ENCODE measurements at regions not wholly inside any gene's neighbourhood (a gene's known extent, or its start where the extent isn't known, plus 50 kb on each side); places are given as distances from the start of the nearest gene placed in this dataset.

GRCh38 chr18:34159691-34160185 is 65.0 kb downstream of the NOL4 start:
- ChIA-PET POLR2A (ENCODE audit: low non-redundant PET) (no interaction called here), CTCF (no interaction called here)
- TF ChIP-seq, protein P1, sequence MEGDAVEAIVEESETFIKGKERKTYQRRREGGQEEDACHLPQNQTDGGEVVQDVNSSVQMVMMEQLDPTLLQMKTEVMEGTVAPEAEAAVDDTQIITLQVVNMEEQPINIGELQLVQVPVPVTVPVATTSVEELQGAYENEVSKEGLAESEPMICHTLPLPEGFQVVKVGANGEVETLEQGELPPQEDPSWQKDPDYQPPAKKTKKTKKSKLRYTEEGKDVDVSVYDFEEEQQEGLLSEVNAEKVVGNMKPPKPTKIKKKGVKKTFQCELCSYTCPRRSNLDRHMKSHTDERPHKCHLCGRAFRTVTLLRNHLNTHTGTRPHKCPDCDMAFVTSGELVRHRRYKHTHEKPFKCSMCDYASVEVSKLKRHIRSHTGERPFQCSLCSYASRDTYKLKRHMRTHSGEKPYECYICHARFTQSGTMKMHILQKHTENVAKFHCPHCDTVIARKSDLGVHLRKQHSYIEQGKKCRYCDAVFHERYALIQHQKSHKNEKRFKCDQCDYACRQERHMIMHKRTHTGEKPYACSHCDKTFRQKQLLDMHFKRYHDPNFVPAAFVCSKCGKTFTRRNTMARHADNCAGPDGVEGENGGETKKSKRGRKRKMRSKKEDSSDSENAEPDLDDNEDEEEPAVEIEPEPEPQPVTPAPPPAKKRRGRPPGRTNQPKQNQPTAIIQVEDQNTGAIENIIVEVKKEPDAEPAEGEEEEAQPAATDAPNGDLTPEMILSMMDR (conservative IDR thresholded peaks at IDR 0.05; ENCODE audit: low read depth, low read length) = no peak
- no peak for TF ChIP-seq EZH2 (IDR thresholded peaks at IDR 0.05; ENCODE audit: borderline replicate concordance, low read depth, low read length, poor library complexity, severe bottlenecking)
- H3K4me1 ChIP-seq (ENCODE audit: insufficient read depth, low read length, poor library complexity, severe bottlenecking) = peaks cover 29% of the 10 kb centered on the region
- peak overlapping the region; percentile 77 for H3K27ac ChIP-seq (ENCODE audit: low read depth, low read length, poor library complexity, severe bottlenecking)
- BruUV-seq (replicated peaks) = no TSS peak
- H3K9me3 ChIP-seq (ENCODE audit: low read depth, low read length, poor library complexity, severe bottlenecking) = no peaks in the 10 kb centered on the region
- intact Hi-C loops (cut with micrococcal nuclease; ENCODE audit: unreplicated experiment) = loop anchor here (2.0 kb wide), 2 partner anchors 39 to 61 kb away; no protein-coding TSS in a partner anchor
- no peak for DNase-seq (ENCODE audit: low spot score)
- H3K36me3 ChIP-seq (ENCODE audit: insufficient read depth, low read length, poor library complexity, severe bottlenecking) = no peaks in the 10 kb centered on the region
- no peaks in the 10 kb centered on the region for H3K27me3 ChIP-seq (replicated peaks; ENCODE audit: insufficient read depth, low read depth, low read length, poor library complexity)
- peak overlapping the region; percentile 65 for H3K4me3 ChIP-seq (ENCODE audit: low read depth, low read length, poor library complexity, severe bottlenecking)

DNA sequence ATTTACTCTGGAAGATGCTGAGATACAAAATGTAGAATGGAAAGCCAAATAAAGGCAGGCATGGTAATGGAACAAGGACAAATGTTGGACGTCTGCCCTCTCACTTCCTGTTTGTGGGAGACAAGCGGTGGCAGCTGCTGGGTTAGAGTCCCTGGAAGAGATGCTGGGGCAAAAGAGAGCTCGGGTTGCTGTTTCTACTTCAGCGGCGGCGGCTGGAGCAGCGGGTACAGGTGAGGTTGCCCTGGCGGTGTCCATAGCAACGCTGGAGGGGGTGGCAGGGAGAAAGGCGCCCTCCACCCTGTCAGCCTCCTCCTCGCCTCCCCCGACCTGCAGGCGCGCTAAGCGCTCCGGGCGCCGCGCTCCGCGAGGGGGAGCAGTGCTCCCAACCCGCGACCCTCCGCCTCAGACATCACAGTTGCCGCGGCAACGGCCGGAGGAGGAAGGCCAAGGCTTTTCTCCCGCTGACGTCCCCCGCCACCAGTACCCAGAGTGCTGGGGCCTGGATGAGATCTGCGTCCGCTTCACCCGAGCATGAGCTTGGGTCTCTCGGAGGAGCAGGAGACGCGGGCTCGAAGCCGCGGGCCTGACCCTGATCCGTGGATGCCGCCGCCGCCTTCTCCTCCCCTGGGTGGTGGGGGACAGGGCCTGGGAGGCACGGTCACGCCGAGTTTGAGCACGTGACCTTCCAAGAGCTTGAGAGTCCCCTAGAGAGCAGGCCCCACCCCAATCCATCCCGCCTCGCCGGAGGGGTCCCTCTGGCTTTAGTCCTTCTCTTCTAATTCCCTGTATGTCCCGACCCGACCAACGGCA is 65.6 kb downstream of the NOL4 start:
- intact Hi-C loops (cut with micrococcal nuclease; ENCODE audit: unreplicated experiment) = loop anchor here (2.0 kb wide), 2 partner anchors 40 to 62 kb away; no protein-coding TSS in a partner anchor
- CTCF ChIA-PET = interaction anchor here (0.7 kb wide), 1 partner anchor 11 kb away, joined by 3 read pairs; no protein-coding TSS in a partner anchor
- no peaks in the 10 kb centered on the region for H3K27me3 ChIP-seq (replicated peaks; ENCODE audit: insufficient read depth, low read depth, low read length, poor library complexity)
- POLR2A ChIA-PET (ENCODE audit: low non-redundant PET) = no interaction called here
- TF ChIP-seq, protein P1 (conservative IDR thresholded peaks at IDR 0.05; ENCODE audit: low read depth, low read length) = peak; percentile 66
- no peak for TF ChIP-seq EZH2 (IDR thresholded peaks at IDR 0.05; ENCODE audit: borderline replicate concordance, low read depth, low read length, poor library complexity, severe bottlenecking)
- H3K4me3 ChIP-seq (ENCODE audit: low read depth, low read length, poor library complexity, severe bottlenecking) = peak overlapping the region; percentile 65
- peaks cover 36% of the 10 kb centered on the region for H3K4me1 ChIP-seq (ENCODE audit: insufficient read depth, low read length, poor library complexity, severe bottlenecking)
- peak; percentile 90 for DNase-seq (ENCODE audit: low spot score)
- H3K9me3 ChIP-seq (ENCODE audit: low read depth, low read length, poor library complexity, severe bottlenecking) = no peaks in the 10 kb centered on the region
- H3K36me3 ChIP-seq (ENCODE audit: insufficient read depth, low read length, poor library complexity, severe bottlenecking) = no peaks in the 10 kb centered on the region
- BruUV-seq (replicated peaks) = no TSS peak
- peak overlapping the region; percentile 77 for H3K27ac ChIP-seq (ENCODE audit: low read depth, low read length, poor library complexity, severe bottlenecking)

GRCh38 chr18:34153711-34154110 is 71.0 kb downstream of the NOL4 start:
- Histone ChIP-seq H3K36me3 (ENCODE audit: insufficient read depth, low read length, poor library complexity, severe bottlenecking) (no peaks in the 10 kb centered on the region), H3K4me3 (ENCODE audit: low read depth, low read length, poor library complexity, severe bottlenecking) (peak overlapping the region; percentile 35), H3K9me3 (ENCODE audit: low read depth, low read length, poor library complexity, severe bottlenecking) (no peaks in the 10 kb centered on the region), H3K4me1 (ENCODE audit: insufficient read depth, low read length, poor library complexity, severe bottlenecking) (peaks cover 30% of the 10 kb centered on the region), H3K27me3 (replicated peaks; ENCODE audit: insufficient read depth, low read depth, low read length, poor library complexity) (no peaks in the 10 kb centered on the region), H3K27ac (ENCODE audit: low read depth, low read length, poor library complexity, severe bottlenecking) (peak overlapping the region; percentile 46)
- intact Hi-C loops (cut with micrococcal nuclease; ENCODE audit: unreplicated experiment) = no loop called here
- TF ChIP-seq, protein P1 (conservative IDR thresholded peaks at IDR 0.05; ENCODE audit: low read depth, low read length) = no peak
- no peak for TF ChIP-seq EZH2 (IDR thresholded peaks at IDR 0.05; ENCODE audit: borderline replicate concordance, low read depth, low read length, poor library complexity, severe bottlenecking)
- DNase-seq (ENCODE audit: low spot score) = peak; percentile 83
- BruUV-seq (replicated peaks) = no TSS peak
- CTCF ChIA-PET = no interaction called here
- POLR2A ChIA-PET (ENCODE audit: low non-redundant PET) = no interaction called here

All from A673 (cell line).